HS-5 (cell line): ENCODE measurements at regions not wholly inside any gene's neighbourhood (a gene's known extent, or its start where the extent isn't known, plus 50 kb on each side); places are given as distances from the start of the nearest gene placed in this dataset.

Experiments
- DNase-seq: peaks from one replicate; pipeline ENCODE4 v3.0.0-alpha.2; 2012; ENCODE audit warnings: low read depth

DNA sequence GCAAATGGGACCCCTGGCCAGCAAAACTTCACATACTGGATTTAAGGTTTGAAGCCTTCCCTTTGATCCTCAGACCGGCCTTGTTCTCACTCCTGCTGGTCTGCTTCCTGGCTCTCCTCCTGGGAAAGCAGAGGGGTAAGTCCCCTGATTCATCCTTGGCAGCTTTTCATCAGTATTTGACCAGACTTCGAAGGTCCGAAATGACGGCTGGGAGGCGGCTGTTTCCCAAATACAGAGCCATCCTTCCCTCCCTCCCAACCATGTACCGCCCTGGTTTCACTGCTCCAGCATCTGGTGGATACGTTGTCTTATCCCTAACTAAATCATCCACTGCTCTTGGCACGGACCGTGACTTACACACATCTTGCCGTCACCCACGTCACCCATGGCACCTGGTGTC is 265.5 kb downstream of the BCOR start:
- no peak for DNase-seq

DNA sequence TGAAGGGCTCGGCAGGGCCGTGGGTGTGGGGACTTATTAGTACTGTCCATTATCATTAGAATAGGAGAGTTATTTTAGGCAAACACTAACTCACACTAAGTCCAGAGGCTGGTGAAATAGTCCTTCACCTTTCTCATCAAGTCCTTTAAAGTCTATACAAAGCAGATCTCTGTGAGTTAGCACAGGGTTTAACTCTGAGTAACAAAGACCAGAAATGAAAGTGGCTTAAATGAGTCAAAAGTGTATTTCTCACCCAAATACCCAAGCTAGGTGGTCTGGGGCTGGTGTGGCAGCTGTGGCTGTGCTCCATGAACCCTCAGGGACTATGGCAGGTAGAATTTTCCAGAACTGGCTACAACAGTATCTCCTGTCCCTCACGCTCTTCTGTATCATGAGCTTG is 263.2 kb downstream of the BCOR start:
- DNase-seq = no peak

DNA sequence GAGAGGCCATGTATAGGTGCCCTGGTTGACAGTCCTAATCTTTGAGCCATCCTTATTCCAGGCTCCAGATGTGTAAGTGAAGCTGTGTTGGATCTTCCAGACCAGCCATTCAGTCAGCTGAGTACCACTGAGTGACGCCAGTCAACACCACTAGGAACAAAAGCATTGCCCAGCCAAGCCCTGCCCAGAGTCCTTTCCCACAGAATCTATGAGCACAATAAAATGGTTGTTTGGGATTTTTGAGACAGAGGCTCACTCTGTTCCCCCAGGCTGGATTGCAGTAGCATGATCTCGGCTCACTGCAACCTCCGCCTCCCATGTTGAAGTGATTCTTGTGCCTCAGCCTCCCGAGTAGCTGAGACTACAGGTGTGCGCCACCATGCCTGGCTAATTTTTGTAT is 262.5 kb downstream of the BCOR start:
- no peak for DNase-seq

DNA sequence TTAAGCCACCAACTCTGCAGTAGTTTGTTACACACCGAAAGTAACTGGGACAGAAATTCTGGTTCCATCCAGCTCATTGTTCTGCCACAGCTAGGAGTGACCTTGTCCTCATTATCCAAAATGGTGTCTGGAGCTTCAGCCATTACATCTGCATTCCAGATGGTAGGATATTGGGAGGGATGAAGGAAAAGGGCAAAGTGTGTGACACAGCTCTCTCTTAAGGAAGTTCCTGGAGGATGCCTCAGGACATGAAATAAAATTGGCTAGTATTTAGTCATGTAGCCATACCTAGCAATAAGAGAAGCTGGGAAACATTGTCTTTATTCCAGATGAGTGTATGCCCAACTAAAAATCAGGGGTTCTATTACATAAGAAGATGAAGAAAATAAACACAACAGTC is 262.0 kb downstream of the BCOR start:
- DNase-seq = no peak

DNA sequence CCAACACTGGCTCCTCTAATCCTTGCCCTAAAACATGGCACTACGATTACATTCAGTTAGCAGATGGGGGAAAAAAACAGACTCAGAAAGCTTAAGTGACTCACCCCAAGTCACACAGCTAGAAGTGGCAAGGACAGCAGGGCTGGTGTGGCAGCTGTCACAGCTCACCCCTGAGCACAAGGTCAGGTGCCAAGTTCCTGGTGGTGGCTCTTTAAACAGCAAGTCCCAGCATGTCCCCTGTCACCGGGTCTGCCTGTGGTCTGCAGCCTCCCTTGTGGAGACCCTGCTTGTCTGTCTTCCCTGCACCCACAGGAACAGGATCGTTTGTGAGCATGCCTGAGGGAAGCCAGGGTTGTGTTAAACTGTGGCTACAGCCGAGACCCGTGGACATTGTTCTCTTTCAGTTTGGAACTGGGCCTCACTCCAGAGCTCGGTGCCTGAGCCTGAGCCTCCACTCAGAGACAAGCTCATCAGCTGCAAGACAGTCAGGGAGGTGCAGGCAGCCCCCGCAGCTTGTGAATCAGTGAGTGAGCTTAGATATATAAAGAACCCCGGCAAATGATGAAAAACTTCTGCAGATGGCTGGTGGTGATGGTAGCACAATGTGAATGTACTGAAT is 260.8 kb downstream of the BCOR start:
- no peak for DNase-seq

DNA sequence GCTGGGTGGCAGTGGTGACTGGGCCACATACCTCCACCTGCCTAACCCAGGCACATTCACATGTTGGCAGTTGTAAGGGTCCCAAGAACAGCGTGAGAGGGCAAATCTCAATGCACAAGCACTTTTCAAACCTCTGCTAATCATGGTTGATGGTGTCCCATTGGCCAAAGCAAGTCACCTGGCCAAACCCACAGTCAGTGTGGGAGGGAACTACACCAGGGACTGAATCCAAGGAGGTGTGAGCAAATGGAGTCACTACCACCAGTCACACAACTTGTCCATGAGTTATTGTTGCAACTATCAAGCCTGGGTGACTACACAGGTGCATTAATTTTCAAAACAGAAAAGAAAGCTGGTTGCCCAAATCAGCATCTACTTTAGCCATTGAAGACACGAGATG is 260.1 kb downstream of the BCOR start:
- DNase-seq = no peak

DNA sequence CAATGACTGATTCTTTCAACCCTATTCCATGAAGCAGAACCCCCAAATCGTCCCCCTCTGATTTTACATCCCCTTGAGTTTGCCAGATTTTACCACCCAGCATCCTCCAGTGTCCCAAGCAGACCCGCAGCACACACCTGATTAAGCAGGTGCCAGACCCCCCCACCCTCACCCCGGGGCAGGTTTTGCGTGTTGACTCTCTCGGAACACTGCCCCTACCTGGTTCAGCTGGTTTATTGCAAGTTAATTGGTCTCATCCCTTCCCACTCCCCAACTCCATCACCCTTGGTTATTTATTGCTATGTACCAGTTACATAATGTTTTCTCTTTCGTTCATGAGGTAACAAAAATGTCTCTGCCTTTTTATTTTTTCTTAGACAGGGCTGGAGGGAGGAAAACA is 258.4 kb downstream of the BCOR start:
- DNase-seq = no peak

DNA sequence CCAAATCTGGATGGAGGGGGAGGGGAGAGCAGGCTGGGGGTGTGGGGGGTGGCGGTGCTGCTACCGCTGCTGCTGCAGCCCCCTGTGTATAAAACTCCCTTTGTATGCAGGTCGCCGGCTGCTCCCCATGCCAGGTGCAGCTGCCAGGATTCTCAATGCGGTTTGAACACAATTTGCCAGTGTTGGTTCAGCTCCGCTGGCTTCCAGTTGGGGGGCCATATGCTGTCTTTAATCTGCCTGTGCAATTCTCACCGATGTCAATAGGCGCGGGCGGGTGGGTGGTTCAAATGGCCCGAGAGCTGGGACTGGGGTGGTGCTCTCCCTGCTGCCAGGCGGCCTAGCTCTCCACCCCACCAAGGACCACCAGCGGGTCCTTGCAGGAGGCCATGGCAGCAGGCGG is 257.6 kb downstream of the BCOR start:
- DNase-seq = no peak

DNA sequence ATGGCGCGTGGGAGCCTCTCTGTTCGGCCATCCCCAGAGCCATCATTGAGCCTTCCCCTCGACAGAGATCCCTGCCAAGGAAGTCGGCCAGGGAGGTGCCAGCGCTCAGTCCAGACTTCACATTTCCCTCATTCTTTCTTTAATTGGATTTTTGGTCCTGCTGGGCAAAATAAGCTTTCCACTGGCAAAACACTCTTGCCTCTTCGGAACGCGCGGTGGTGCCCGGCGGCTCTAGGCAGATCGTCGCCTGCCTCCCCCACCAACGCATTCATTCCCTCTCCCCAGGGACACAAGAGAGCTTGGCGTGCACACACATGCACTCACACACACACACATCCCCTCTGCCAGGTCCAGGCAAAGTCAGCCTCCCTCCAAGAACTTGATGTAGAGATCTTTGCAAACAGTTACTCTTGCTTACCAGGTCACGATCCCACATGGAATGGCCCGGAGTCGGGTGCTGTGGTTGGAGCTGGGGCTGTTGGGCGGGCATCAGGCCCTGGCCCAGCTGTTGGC is 257.1 kb downstream of the BCOR start:
- no peak for DNase-seq

DNA sequence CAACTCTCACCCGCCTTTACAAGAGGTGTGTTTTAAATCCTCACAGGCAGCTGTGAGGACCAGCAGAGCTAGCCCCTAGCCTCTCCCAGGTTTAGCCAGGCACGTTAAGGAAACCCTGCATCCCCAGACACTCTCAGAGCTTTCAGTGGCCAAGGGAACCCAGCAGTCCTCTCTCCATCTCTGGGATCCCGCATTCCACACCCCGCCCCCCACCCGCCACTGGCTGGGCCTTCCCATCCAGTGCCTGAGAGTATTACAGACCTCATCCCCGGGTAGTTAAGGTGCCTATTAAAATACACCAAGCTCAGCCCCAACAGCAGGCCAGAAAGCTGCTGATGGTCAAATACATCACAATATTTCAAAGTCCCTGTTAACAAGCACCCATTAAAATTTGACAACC is 256.2 kb downstream of the BCOR start:
- DNase-seq = no peak

DNA sequence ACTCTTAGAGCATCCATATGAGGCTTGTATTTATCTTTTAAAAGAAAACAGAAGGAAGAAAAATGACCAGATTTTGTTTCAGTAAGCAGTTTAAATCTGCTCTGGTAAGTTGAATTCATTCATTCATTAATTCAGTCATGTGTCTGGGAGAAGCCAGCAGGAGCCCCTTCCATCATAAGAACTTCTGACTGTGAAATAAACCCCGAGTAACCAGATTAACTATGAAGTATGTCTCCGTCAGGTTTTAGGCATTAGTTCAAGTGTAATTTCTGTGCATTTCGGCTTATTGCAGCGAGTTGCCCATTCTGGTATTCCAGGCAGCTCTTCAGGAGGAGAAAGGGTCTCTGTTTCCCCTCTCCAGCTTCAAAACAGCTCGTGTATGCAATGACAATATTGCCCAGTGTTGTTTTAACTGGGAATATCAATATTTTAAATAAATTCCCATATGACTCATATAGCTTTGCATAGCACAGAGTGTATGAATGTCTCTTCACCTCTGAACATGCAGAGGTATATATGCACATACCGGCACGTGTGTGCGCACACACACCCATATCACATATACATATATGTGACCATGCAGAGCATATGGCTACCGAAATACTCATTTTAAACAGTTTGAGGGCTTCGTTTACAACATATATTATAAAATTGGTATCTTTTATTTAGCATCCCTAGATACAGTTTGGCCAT is 255.3 kb downstream of the BCOR start:
- DNase-seq = no peak

DNA sequence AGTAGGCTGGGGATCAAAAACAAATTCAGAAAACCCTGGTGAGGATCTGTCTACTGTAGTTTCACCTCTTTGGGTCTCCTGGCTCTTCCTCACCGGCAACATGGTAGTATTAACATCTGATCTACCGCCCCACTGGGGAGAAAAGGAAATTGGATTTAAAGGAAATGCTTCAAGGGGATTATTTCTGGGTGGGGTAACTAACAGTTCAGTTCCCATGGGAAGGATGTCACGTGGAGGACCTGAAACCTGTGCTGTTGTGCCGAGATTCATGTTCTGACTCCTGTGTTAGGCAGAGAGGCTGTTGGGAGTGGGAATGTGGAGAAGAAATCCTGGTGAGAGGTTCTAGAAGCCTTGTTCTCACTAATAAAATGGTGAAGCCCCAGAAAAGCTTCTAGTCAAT is 254.4 kb downstream of the BCOR start:
- DNase-seq = no peak

DNA sequence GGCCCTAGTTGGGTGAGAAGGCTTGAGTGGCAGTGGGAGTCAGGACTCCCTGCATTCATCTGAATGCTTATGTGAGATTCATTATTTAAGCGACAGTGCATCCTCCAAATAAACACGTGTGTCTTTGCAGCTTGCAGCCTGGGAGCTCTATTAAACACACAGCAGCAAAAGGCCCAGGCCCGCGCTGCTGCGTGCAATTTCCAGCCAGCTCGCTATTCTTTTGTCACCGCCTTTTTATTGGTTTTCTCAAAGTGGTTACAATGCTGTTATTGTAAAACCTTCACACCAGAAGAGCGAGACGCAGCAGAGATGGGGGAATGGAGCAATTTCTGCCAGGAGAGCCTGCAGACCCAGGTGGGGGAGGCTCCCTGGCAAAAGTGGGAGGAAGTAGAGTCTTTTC is 252.5 kb downstream of the BCOR start:
- no peak for DNase-seq

DNA sequence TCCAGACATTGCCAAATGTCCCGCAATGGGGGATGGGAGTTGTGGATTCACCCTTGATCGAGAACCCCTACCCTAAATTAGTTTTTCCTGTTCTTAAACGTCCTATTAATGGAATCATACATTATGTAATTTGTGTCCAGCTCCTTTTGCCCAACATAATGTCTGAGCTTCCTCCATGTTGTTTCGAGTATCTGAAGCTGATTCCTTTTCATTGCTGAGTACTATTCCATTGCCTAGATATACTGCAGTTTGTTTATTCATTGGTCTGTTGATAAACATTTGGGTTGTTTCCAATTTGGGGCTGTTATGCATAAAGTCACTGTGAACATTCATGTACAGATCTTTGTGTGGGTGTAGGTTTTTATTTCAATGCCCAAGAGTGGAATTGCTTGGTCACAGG is 251.3 kb downstream of the BCOR start:
- DNase-seq = no peak

DNA sequence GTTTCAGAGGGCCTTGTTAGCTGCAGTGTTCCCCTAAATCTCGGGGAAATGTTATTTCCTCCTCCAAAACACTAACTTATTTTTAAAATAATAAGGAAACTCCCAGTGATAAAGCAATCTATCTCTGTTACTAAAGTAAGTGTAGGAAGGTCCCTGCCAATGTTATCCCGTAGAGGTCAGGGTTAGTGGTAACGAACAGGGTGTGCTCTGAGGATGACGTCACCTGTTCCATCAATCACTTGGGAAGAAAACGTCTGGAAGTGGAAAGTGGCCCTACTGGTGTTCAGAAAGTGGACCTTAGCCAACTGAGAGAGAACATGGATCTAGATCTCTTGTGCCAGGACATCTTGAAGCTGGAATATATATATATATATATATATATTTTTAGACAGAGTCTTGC is 249.5 kb downstream of the BCOR start:
- DNase-seq = no peak

DNA sequence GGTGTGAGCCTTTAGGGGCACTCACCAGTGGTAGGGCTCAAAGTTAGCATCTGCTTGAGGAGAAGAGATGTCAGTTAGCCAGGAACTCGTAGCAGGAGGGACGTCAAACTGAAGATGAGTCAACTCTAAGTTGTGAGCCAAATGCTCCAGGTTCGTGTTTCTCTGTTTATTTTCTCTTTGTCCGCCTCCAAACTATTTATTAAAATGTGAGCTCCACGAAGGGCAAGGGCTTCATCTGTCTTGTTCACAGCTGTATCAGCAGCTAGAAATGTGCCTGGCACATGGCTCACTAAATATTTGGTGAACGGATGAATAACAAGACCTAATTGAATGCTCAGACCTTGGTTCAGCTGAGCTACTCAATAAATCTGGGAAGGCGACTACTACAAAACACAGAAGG is 248.9 kb downstream of the BCOR start:
- no peak for DNase-seq

DNA sequence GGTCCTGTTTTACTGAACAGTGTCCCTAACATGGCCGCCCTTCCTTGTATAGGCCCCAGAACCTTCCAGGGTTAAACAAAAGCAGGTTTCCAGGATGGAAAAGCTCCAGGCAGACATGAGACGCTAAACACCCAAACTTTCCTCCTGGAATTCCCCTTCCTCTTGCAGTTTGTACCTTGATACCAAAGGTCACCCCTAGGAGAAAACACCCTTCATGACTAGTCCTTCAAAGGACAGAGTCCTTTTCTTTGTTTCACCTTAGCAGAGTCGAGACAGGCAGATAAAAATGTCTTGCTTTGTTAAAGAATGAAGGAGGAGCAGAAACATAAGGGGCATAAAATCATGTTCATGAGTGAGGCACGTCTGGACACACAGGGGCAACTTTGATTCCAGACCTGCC is 247.5 kb downstream of the BCOR start:
- DNase-seq = no peak

DNA sequence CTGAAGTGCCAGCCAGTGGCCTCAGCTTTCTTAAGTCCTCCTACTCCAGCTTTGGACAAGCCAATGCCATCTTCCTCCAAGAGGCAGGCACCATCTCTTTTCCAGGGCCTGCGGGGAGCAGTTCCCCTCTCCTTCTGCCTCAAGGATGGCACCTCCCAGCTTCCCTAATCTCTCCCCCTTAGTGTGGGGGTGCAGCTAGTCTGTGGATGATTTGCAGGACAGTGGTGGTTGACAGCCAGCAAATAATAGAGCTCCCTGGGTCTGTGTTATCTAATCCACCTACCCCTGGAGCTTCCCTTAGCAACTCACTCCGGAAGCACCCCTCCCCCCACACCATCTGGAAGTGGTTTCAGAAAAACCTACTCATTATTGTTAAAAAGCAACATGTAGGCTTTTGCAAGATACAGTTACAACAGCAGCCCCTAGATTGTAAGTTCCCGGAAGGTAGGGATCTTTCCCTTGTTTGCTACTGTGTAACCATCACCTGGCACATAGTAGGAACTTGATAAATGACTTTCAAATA is 247.1 kb downstream of the BCOR start:
- no peak for DNase-seq

DNA sequence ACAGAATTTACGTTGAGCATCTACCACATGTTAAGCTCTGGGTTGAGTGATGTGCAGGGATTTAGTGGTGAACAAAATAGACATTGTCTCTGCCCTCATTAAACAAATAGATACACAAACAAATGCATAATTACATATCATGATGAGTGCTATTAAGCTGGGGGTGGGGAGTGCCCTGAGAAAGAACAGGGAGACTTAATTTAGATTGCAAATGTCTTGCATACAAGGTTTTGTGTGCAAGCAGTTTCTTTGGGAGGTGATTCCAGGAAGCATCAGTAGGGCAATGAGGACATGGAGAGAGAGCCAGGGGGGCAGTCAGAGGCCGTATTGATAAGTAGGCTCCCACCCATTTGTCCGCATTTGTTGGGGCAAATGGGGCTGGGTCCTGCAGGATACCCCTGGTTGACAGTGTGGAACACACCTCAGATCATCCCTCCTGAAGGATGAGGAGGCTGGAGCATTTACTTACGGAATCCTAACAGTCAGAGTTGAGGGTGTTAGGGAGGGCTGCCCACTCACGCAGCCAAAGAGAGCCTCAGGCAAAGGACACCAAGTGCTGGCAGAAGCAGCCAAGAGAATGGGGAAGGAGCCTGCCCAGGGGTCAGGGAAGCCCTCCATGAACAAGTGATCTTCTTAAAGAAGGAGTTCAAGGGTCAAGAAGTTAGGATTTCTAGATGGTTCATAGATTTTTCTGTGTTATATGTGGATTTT is 245.9 kb downstream of the BCOR start:
- DNase-seq = no peak

DNA sequence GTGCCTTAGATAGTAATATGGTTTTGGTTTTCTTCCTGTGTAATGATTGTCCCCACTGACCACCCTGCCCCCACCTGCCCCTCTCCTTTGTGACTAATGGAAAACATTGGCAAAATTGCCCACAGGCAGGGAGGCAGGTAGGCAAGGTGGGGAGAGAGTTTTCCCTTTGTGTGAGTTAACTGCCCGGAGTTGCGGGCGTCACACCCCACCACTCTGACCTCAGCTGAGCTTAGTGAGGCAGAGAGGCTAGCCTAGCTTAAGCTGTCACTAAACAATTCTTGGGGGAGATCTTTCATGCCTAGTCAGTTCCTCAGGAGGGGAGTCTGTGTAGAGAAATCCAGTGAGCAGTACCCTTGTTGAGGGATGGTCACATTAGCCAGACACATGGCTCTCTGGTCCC is 245.3 kb downstream of the BCOR start:
- DNase-seq = no peak

DNA sequence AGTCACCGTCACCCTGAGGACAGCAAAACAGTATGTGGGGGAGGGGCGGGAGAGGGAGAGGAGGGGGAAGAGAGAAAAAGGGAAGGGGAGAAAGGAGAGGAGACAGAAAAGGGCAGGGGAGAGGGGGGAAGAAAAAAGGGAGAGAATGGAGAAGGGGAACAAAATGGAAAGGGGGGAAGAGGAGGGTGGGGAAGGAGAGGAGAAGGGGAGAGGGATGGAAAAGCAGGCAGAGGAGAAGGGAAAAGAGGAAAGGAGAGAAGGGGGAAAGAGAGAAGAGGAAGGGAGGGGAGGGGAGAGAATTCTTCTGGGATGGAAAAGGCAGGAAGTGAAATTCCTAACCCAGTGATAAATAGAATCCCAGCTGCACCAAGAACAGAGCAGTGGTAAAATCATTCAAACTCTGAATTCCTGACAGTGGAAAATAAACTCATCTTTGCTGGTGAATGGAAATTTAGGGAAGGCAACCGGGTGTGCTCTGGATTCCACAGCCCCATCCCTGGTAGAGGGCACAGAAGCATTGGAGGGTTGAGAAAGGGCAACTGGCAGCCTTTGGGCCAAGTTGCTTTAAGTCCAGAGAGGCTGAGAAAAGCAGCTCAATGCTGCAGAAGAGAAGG is 244.2 kb downstream of the BCOR start:
- DNase-seq = no peak
